Left kidney (tissue), 1 donor: ENCODE measurements at regions not wholly inside any gene's neighbourhood (a gene's known extent, or its start where the extent isn't known, plus 50 kb on each side); places are given as distances from the start of the nearest gene placed in this dataset.

Experiments used
- DNase-seq: peaks from one replicate; pipeline ENCODE4 v3.0.0-alpha.2; 2013

DNA sequence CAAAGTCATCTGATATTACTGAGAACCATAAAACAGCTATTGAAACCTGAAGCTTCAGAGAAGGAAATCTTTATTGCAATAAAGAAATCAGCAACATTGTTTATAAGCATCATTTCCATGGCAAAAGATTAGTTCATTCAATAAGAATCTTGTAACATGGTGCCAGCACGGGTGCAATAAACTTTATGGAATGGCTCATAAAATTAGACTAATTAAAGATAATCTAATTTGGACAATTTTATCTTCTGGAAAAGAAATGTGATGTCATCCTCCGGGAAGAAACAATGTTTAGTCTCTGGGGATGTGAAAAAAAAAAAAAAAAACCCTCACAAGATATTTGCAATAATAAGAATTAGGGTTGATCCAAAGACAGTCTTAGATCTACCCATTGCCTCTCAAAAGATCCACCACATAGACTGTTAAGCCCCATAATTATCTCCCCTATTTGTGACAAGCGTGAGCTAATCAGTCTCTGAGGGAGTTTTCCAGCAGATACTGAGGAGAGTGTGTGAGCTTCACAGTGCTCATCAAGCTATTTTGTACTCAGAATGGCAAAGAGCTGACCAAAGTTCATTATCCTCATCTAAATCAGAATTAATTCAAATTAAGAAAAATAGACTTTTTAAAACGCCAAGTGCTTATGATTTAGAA is 297.0 kb upstream of the EDNRB start:
- no peak for DNase-seq

DNA sequence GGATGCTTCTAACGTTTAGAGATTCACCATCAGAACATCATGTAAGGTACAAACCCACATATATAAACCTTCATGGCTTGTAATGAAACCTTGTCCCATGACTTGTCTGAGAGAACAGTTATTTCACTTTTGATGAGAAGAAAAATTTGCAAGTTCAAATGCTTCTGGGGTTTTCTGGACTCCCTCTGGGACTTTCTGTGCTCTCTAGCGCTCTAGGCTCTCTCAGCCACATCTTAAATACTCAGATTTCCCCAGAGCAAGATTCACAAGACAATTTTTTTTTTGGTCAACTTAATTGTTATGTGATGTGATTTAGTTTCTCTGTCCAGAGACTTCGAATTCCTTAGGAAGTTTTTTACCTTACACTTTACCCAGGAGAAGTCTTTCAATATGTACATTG is 282.8 kb upstream of the EDNRB start:
- DNase-seq, result no peak

DNA sequence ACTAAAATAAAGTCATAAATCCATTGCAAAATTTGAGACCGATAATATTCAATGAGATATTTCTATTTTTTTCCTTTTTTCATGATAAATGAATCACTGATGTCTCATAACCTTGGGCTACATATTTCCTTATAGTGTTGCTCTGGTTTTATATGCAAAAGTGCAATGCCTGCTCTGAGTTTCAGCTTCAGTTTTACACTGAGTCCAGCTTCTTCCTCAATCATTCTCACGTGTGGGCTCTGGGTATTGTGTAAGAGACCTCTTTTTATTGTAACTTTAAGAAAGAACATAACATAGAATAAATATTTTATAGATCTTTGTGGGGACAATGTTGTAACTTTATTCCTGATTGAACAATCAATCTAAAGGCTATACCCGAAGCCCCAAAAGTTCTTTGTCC is 280.2 kb upstream of the EDNRB start:
- no peak for DNase-seq

DNA sequence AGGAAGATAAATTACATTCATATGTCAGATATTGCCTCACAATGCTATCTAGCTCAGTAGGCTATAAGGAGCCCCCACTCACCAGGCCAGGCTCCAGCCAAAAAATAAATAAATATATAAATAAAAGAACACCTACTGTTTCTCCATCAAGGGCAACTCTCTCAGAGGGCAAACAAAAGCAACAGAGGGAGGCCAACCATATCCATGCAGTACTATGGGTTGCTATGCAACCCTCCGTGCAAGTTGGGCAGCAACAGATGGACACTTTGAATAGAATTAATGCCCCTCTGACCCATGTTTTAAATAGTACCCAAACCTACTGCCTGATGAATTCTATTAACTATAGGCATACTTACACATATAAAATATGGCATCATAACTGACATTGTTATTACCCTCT is 279.8 kb upstream of the EDNRB start:
- DNase-seq, result no peak

DNA sequence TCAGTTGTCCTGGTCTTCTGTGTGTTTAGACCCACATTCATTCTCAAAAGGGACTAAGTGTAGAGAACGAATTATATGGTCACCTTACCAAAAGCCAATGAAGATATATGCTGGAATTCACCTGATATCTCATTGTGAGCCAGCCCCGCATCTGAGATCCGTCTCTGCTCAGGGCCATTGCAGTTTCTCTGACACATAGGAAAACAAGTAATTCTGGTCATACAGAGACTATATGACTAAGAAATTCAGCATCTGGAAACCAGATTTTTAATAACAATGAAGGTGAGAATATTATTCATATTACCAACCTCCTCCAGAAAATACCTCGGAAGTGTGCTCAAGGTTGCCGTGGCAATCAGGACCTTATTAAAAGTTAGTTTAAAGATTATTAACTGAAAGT is 278.6 kb upstream of the EDNRB start:
- DNase-seq, result no peak

DNA sequence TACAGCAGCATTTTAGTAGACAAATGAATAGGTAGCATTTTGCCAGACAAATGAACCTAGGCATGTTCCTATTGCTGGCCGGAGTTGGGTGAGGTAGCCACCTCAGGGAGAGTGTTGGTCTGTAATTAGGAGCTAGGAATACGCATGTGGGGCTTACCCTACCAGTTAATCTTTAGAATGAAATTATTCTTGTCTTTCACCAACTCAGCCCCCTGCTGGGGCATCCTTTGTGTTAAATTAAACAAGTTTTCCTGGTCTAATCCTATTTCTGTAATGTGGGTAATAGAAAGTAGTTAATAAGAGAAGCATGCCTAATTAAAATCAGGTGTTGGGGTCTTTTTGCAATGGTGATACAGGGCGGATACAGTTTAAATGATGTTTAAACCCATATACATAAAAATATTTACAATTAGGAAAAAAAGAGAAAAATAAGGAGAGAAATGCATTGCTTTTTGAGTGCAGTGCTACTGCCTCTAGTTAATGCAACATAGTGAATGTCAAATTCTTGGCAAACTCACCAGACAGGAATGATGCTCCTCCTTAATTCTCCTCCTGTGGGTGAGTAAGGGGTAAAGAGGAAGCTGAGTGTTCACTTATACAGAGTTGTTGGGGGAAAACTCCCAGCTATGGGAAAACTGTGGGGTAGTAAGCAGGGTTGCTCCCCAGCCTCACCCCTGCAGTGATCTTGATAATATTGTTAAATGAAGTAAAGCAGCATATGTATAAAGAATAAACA is 276.4 kb upstream of the EDNRB start:
- DNase-seq, result no peak

DNA sequence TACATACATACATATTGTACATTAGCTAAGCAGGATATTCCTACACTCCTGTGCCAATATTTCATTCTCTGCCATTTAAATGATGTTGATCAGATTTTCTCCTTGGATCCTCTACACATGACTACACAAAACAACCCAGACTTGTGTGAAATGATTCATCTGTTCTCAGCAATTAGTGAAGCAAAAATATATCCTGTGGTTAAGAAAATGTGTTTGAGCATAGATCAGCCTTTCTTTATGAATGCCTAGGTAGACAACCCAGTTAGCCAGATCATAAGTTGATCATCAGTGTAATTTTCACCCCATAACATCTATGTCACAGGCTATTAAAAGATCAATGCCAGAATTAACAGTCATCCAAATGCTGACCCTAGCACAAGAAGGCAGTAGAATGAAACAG is 275.2 kb upstream of the EDNRB start:
- no peak for DNase-seq

DNA sequence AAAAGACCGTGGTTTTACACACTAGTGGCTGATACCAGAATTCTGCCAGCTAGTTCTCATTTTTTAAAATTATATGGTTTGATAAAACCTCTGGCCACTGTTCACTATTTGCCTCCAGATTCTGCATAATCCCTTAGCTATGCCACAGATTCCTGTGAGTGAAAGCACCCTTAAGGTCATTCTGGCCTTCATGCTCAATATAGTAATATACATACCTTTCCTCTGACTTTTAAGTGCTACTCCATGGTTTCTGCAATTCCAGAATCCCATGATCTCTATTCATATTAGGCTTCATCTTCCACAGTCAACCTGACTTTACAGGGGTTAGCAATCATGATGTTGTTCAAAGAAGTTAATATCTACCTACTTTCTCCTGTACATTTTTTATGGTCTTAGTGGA is 274.1 kb upstream of the EDNRB start:
- no peak for DNase-seq

DNA sequence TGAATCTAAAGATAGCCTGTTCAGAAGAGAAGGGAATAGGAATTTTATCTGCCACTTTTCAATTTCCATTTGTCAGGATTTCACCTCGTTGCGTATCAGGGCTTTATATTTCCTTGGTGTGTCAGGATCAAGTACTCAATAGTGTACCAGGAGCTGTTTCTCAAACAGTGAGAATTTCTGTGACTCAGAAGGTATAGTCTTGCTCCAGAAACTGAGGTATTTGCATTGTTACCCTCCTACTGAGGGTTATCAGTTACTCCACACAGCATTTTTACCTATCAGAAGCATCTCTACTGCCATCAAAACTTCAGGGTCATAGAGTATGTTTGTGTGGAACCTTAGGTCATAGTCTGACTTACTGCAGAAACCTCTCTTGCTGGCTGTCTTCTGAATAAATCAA is 271.7 kb upstream of the EDNRB start:
- DNase-seq, result no peak

DNA sequence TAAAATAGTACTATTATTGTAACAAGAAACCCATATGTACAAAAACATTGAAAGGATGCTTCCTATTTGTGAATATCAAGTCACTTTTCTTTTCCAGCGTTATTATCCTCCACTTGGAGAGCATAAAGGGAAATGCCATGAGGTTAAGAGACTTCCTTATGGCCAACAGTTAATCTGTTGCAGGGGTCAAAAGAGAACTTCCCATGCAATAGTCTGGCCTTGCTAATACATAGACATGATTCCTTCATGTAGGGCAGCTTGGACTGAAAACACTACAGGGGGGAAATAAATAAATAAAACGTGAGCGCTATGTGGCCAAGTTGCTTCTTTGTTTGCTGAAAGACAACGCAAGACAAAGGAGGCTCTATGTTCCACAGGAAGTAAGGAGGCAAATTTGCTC is 269.1 kb upstream of the EDNRB start:
- no peak for DNase-seq

DNA sequence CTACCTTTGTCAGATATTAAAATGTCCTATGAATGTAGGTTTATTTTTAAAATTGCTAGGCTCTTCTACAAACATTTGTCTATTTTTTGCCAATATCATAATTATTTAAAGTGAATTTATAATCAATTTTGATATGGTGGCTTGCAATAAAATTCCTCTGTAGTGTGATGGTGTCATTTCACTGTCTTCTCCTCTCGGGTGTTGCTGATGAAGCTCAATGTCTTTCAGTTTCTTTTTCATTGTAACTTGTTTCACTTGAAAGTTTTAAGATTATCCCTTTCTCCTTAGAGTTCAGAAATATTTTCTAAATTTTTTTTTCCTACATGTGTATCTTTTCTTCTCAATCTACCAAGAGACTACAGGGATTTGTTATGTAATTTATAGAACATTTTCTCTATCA is 267.1 kb upstream of the EDNRB start:
- no peak for DNase-seq

DNA sequence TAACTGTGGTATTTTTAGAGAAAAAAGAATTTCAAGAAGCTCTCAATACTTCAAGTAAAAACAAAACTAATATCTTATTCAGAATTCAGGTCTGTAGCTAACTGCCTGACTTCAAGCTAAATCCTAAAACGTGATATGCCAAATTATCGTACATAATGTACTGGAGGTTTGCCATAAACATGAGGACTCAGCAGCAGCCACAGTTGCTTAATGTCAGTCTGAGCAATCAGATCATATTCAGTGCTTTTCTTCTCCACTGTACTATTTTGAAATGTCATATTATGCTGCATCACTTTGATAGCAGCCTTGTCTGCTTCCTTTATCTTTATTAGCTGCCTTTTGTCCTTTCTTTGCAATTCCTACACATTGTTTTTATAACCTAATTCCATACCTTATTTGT is 265.1 kb upstream of the EDNRB start:
- DNase-seq, result no peak

DNA sequence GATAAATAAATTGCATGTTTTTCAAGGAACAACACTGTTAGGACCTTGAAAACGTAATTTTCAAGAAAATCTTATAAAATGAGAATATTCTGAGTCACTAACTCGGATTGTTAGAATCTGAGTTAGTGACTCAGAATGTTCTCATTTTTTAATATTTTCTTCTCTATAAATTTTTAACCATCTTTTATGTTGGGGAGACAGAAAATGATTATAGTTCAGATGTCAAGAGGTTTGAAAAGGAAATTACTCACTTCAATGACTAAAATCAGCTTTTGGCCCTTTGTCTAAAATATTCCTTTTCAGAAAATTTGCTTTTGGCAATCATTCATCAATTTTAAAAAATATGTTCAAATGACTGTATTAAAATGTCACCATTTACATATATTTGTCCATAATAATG is 264.2 kb upstream of the EDNRB start:
- no peak for DNase-seq

DNA sequence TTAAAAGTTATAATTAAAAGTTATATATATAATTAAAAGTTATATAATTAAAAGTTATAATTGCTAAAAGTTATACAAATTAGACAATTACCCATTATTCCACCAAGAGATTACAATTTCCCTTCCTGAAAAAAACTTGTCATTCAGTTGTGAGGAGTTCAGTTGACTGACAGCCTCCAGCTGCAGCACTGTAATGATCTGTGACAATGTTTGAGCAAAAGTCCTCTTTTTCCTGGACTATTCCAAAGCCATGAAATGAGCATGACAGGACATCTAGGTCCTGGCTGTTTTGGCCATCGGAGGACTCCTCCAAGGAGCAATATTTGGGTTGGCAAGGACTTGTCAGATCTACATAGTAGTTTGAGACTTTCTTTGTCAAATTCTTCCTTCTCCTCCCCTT is 258.7 kb upstream of the EDNRB start:
- no peak for DNase-seq

DNA sequence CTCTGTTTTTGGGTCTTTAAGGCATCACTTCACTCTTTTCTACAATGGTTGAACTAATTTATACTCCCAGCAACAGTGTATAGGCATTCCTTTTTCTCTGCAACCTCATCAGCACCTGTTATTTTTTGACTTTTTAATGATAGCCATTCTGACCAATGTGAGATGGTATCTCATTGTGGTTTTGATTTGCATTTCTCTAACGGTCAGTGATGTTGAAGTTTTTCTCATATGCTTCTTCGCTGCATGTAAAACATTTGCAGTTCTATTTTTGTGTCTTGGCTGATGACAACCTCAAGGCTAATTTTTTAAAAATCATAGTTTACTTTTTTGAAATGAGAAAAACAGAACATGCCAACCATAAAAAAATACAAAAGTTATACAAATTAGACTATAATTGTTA is 258.2 kb upstream of the EDNRB start:
- DNase-seq, result no peak

DNA sequence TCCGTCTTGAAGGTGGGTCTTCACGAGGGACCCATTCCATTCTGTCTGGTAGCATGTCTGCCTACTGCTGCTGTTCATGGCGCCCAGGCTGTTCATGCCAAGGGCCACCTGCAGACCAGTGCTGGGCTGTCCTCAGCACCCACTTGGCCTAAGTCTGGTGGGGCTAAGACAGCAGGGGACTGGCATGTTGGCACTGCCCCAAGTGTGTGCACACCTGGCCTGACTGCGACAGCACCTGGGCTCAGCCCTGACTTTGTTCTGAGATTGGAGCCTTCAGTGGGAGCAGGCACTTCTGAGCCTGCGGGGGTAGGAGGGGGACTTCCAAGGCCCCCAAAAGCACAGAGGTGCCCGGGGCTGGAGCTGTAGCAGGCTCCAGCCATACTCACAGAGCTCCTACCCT is 250.8 kb upstream of the EDNRB start:
- DNase-seq, result no peak

DNA sequence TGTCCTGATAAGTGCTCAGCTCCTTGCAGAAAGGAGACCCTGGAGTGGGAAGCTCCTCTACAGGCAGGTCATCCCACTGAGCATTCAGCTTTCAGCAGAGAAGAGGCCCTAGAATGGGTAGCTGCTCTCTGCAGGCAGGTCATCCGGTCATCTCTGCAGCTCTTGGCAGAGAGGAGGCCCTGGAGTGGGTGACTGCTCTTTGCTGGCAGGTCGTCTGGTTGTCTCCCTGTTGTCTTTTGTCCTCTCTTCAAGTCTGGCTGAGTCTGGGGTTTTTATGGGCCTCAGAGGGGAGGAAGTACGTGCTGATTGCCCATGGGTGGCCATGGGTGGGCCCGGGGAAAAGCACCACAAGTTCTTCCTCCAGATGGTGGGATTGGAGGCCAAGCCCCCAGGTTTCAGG is 250.3 kb upstream of the EDNRB start:
- DNase-seq, result no peak

DNA sequence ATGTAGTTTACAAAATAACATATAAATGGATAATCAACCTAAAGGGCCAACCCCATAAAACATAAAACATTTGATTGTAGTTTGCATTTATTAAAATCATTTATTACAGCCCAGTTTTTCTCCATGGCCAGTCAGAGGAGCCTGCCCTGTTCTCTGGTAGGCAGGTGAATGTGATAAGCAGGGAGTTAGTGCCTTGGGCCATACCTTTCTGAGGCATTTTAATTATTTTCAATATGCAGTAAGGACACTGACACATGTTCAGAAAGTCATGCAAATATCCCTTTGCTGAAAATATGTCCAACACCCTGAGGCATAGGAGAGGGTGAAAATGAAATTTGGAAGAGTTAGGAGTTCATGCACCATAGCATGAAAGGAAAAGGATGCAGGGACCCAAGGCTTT is 242.6 kb upstream of the EDNRB start:
- no peak for DNase-seq

DNA sequence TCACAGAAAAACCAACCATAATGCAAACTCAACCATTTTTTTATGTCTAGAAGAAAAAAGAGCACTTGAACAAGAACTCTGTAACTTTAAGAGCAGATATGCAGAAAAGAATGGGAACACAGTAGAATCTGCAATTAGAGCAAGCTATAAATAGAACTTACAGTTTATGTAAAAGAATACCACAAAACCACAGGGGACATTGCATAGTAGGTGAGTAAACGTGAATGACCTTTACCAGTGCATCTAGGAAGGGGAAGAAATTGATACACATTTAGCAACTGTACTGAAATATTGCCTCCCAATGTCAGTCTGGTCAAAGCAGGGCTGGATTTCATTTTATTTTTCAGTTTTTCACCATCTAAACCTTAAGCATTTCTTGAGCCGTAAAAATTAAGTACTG is 242.2 kb upstream of the EDNRB start:
- DNase-seq, result no peak

DNA sequence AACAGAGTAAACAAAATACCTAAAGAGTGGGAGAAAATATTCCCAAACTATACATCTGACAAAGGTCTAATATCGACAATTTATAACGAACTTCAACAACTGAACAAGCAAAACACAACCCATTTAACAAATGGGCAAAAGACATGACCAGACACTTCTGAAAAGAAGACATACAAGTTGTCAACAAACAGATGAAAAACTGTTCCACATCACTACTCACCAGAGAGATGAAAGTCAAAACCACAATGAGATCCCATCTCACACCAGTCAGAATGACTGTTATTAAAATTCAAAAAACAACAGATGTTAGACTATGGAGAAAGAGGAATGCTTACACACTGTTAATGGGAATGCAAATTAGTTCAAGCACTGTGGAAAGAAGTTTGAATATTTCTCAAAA is 233.8 kb upstream of the EDNRB start:
- no peak for DNase-seq

DNA sequence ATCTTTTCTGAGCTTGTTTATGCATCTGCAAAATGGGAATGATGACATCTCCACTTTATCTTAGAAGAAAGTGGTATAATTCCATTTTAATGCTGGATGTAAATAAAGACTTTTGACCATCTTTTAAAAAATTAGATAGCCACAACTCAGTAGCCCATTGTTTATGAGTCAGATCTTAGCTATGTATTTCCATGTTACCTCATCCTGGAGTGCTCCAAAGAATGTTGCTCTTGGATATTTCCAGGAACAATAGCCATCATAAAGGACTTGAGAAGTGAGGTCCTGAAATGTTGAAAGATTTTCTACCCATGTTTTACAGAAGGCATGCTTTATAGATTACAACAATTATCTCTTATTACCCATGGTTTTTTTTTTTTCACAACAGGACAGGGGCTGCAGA is 229.3 kb upstream of the EDNRB start:
- no peak for DNase-seq

DNA sequence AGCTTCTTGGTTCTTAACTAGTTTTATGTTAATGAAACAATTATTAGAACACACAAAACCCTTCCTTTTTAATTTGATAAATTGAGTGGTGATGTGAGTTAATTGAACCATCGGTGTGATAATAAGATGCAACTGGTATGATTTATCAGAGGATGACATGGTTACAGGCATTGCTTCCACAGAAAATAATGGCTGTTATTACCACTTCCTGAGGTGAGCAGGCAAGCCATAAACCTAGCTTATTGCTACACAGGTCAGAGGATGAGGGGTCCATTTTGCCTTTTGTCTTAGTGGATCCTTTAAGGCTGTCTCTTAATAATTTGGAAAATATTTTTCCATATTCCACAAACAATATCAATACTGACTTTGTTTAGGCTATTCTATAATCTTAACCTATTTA is 226.6 kb upstream of the EDNRB start:
- DNase-seq, result no peak

DNA sequence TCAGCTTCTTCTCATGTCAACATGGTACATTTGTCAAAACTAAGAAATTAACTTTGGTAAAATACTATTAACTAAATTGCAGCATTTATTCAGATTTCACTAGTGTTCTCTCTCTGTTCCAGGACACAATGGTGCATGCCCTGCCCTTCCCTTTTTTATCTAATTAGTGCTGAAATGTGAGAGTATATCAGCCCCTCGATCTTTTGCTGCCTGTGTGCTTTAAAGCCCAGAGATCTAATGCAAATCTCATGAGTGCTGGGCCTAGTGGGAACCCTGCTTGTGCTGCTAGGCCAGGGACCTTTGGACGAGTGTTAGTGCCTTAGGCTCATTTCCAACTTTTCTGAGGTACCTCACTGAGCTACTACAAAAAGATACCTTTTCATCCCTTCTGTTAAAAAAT is 221.1 kb upstream of the EDNRB start:
- no peak for DNase-seq

DNA sequence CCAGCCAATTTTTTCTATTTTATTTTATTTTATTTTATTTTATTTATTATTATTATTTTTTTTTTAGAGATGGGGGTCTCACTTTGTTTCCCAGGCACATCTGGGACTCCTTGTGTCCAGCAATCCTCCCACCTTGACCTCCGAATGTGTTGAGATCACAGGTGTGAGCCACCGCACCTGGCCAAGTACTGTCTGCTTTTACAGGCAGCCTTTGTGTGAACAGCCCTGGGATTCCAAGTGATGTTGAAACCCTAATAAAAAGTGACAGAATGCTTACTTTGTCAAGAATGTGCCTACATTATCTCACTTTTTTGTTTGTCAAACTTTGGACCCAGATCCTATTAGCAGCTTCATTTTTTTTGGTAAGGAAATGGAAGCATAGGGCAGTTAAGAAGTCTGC is 220.1 kb upstream of the EDNRB start:
- DNase-seq, result no peak
